ENCODE measurements at regions not wholly inside any gene's neighbourhood (a gene's known extent, or its start where the extent isn't known, plus 50 kb on each side); places are given as distances from the start of the nearest gene placed in this dataset.

DNA sequence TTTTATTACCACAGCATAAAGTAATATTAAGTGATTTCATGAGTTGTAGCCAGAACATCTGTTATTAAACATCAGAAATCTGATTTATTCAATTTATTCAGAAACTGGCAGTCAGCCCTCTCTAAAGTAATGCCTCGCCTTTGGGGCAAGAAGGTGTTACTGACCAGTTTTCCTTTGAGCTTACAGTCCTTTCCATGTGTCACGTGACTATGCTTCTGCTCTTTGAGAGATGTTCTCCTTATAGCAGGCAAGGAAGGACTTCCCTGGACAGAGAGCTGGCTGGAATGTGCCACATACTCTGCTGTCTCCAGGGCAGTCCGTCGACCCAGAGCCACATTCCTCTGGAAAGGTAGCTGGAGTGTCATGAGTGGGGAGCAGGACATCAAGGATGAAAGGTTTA is 119.7 kb downstream of the RDH14 start:
- H3K23ac ChIP-seq (ENCODE audit: low read depth, low read length) = 0 out of 2 replicates have a peak overlapping the region, but pooled peaks have one; percentile 1
- peaks cover 10% of the 10 kb centered on the region for H3K4me1 ChIP-seq (ENCODE audit: control insufficient read depth, insufficient read depth, low read length)
- peak overlapping the region; percentile 74; the same call in 1 of the 2 replicates for H3K18ac ChIP-seq (ENCODE audit: low read depth, low read length)
- no peaks in the 10 kb centered on the region for H3K9me3 ChIP-seq (ENCODE audit: control insufficient read depth, insufficient read depth, low read length)
- in situ Hi-C loops (cut with MboI; ENCODE audit: low sequenced_read_pairs) (no loop called here), intact Hi-C loops (cut with micrococcal nuclease) (no loop called here), dilution Hi-C loops (cut with HindIII; ENCODE audit: low sequenced_read_pairs, unreplicated experiment) (no loop called here)
- no peaks in the 10 kb centered on the region for H3K79me1 ChIP-seq (ENCODE audit: low read depth in 1 of 2, low read length in 2 of 2)
- H3K14ac ChIP-seq (replicated peaks; ENCODE audit: low read depth, low read length) = no peak overlapping the region
- peak overlapping the region; percentile 36 for H2BK20ac ChIP-seq (ENCODE audit: low read depth, low read length)
- H2AK5ac ChIP-seq (ENCODE audit: low read depth, low read length) = peak overlapping the region; percentile 93
- BruUV-seq (replicated peaks) = no TSS peak
- H4K5ac ChIP-seq (ENCODE audit: low read depth, low read length) = 0 out of 2 replicates have a peak overlapping the region, but pooled peaks have one; percentile 36
- H3K27me3 ChIP-seq (ENCODE audit: control insufficient read depth, insufficient read depth, low read length) = no peaks in the 10 kb centered on the region
- peak overlapping the region; percentile 59; the same call in 2 of the 3 replicates for H2BK15ac ChIP-seq (ENCODE audit: low read depth, low read length)
- H3K4ac ChIP-seq (ENCODE audit: low read depth, low read length) = peak overlapping the region; percentile 69
- H3K36me3 ChIP-seq (ENCODE audit: control insufficient read depth, insufficient read depth, low read length) = no peaks in the 10 kb centered on the region
- H3K4me2 ChIP-seq (ENCODE audit: low read depth, low read length) = no peak overlapping the region
- H2AFZ ChIP-seq (replicated peaks; ENCODE audit: low read length, poor library complexity) = no peak overlapping the region
- no peak overlapping the region for H3K27ac ChIP-seq (ENCODE audit: insufficient read depth, low read length)
- peak overlapping the region; percentile 82; the same call in 1 of the 2 replicates for H2BK120ac ChIP-seq (ENCODE audit: low read depth, low read length)
- 83% methylated on average over 1 of the region's 4 CpGs; no CpG with 5 or more reads in 1 of the 2 experiments for WGBS, 2 experiments (ENCODE audit: extremely low coverage in 2 of 2, insufficient read length in 1 of 2)
- H3K9me1 ChIP-seq (ENCODE audit: insufficient read depth, low read length) = peaks cover 6% of the 10 kb centered on the region; the same call in 1 of the 2 replicates
- no peak overlapping the region for H3K56ac ChIP-seq (ENCODE audit: extremely low read depth, insufficient read depth, low read length)
- peak overlapping the region; percentile 25 for H4K91ac ChIP-seq (ENCODE audit: insufficient read depth, low read depth, low read length)
- TF ChIP-seq RFX5 (IDR thresholded peaks at IDR 0.05; ENCODE audit: low read depth, low read length) (no peak), CHD1 (IDR thresholded peaks at IDR 0.05; ENCODE audit: low read depth, low read length) (no peak), RCOR1 (IDR thresholded peaks at IDR 0.05; ENCODE audit: insufficient replicate concordance, low read length) (no peak), POLR2A (IDR thresholded peaks at IDR 0.05; ENCODE audit: low read depth, low read length) (no peak), CEBPB (IDR thresholded peaks at IDR 0.05; ENCODE audit: low read depth, low read length) (no peak), MAZ (IDR thresholded peaks at IDR 0.05; ENCODE audit: borderline replicate concordance, low read depth, low read length) (no peak), RAD21 (IDR thresholded peaks at IDR 0.05; ENCODE audit: low read length) (no peak), MAFK (IDR thresholded peaks at IDR 0.05; ENCODE audit: low read depth, low read length) (no peak), MXI1 (IDR thresholded peaks at IDR 0.05; ENCODE audit: borderline replicate concordance, low read depth, low read length) (no peak), SMC3 (IDR thresholded peaks at IDR 0.05; ENCODE audit: low read depth, low read length) (no peak), NFE2L2 (IDR thresholded peaks at IDR 0.05; ENCODE audit: low read depth, low read length) (no peak), FOS (IDR thresholded peaks at IDR 0.05; ENCODE audit: low read depth, low read length) (no peak), BHLHE40 (IDR thresholded peaks at IDR 0.05; ENCODE audit: low read depth, low read length) (no peak)
- TF ChIP-seq, protein P1, sequence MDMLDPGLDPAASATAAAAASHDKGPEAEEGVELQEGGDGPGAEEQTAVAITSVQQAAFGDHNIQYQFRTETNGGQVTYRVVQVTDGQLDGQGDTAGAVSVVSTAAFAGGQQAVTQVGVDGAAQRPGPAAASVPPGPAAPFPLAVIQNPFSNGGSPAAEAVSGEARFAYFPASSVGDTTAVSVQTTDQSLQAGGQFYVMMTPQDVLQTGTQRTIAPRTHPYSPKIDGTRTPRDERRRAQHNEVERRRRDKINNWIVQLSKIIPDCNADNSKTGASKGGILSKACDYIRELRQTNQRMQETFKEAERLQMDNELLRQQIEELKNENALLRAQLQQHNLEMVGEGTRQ (IDR thresholded peaks at IDR 0.05; ENCODE audit: low read depth, low read length) = no peak
- TF ChIP-seq, protein P2, sequence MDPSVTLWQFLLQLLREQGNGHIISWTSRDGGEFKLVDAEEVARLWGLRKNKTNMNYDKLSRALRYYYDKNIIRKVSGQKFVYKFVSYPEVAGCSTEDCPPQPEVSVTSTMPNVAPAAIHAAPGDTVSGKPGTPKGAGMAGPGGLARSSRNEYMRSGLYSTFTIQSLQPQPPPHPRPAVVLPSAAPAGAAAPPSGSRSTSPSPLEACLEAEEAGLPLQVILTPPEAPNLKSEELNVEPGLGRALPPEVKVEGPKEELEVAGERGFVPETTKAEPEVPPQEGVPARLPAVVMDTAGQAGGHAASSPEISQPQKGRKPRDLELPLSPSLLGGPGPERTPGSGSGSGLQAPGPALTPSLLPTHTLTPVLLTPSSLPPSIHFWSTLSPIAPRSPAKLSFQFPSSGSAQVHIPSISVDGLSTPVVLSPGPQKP (IDR thresholded peaks at IDR 0.05; ENCODE audit: borderline replicate concordance, low read depth, low read length) = no peak
- TF ChIP-seq, protein P3, sequence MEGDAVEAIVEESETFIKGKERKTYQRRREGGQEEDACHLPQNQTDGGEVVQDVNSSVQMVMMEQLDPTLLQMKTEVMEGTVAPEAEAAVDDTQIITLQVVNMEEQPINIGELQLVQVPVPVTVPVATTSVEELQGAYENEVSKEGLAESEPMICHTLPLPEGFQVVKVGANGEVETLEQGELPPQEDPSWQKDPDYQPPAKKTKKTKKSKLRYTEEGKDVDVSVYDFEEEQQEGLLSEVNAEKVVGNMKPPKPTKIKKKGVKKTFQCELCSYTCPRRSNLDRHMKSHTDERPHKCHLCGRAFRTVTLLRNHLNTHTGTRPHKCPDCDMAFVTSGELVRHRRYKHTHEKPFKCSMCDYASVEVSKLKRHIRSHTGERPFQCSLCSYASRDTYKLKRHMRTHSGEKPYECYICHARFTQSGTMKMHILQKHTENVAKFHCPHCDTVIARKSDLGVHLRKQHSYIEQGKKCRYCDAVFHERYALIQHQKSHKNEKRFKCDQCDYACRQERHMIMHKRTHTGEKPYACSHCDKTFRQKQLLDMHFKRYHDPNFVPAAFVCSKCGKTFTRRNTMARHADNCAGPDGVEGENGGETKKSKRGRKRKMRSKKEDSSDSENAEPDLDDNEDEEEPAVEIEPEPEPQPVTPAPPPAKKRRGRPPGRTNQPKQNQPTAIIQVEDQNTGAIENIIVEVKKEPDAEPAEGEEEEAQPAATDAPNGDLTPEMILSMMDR (conservative IDR thresholded peaks at IDR 0.05; ENCODE audit: low read depth, low read length) = no peak
- DNase-seq (no peak), ATAC-seq (ENCODE audit: low read depth) (no peak)
- CTCF ChIA-PET = no interaction called here
- no peak overlapping the region for H2AK9ac ChIP-seq (replicated peaks; ENCODE audit: low read depth, low read length, poor library complexity)
- peak overlapping the region; percentile 29 to 40; a peak in 2 of 4 replicates for H4K8ac ChIP-seq (ENCODE audit: low read depth in 2 of 2, low read length in 2 of 2)
- peak overlapping the region; percentile 62 for H2BK5ac ChIP-seq (ENCODE audit: low read depth, low read length, poor library complexity, severe bottlenecking)
- H3K4me3 ChIP-seq (ENCODE audit: insufficient read depth, low read depth, low read length) = no peak overlapping the region
- no peak overlapping the region for H3K9ac ChIP-seq (ENCODE audit: low read depth, low read length)
- no peaks in the 10 kb centered on the region for H4K20me1 ChIP-seq (ENCODE audit: insufficient read depth, low read length)
- POLR2A ChIA-PET (ENCODE audit: unreplicated experiment) = no interaction called here

Data from IMR-90 (cell line).